ENCODE measurements at regions not wholly inside any gene's neighbourhood (a gene's known extent, or its start where the extent isn't known, plus 50 kb on each side); places are given as distances from the start of the nearest gene placed in this dataset.

DNA sequence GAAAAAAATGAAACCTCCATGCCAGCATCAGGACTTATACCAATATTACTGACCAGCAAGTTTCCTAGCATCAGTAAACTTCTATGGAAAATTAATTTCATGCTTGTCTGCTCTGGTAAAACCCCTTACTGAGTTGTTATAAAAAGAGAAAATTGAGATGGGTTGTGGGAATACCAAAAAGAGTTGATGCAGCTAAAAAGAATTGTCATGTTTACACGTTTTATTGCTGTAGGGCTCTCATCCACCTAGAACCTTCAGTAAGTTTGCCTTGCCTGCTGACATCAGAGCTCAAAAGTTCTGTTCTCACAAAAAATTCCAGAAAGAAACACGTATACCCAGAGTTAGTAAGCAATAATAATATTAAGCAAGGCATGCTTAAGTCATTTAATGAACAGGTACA, 641.3 kb upstream of the ZNF385D start:
- 0% methylated on average over 2 of the region's 2 CpGs for WGBS (ENCODE audit: low lambda C conversion rate)
- Histone ChIP-seq H3K4me3 (replicated peaks in 1 of 3; ENCODE audit: insufficient read depth in 1 of 3, low read depth in 2 of 3, low read length in 3 of 3) (no peak overlapping the region), H3K27ac (ENCODE audit: extremely low read length, insufficient read depth, low read length) (no peak overlapping the region), H4K20me1 (ENCODE audit: insufficient read depth, low read length) (no peaks in the 10 kb centered on the region), H3K4me2 (ENCODE audit: low read depth, low read length) (no peak overlapping the region), H3K4me1 (ENCODE audit: insufficient read depth, low read length) (no peaks in the 10 kb centered on the region), H3K36me3 (replicated peaks in 1 of 2; ENCODE audit: control insufficient read depth in 1 of 2, insufficient read depth in 2 of 2, low read length in 2 of 2) (no peaks in the 10 kb centered on the region), H3K79me2 (ENCODE audit: insufficient read depth, low read length) (no peaks in the 10 kb centered on the region), H3K27me3 (ENCODE audit: control insufficient read depth in 1 of 2, insufficient read depth in 2 of 2, low read length in 2 of 2) (no peaks in the 10 kb centered on the region), H3K9me3 (ENCODE audit: low read length) (no peaks in the 10 kb centered on the region), H3K9ac (ENCODE audit: insufficient read depth, low read depth, low read length) (no peak overlapping the region), H2AFZ (ENCODE audit: low read length) (no peak overlapping the region)
- DNase-seq (ENCODE audit: low spot score) (no peak), ATAC-seq (no peak), FAIRE-seq (no peak)
- TF ChIP-seq ZNF710 (CRISPR knock-in tag; IDR thresholded peaks at IDR 0.05; ENCODE audit: borderline replicate concordance) (no peak), ZNF556 (CRISPR knock-in tag; IDR thresholded peaks at IDR 0.05; ENCODE audit: borderline replicate concordance) (no peak), JUNB (CRISPR knock-in tag; IDR thresholded peaks at IDR 0.05; ENCODE audit: borderline replicate concordance) (no peak), FOXC1 (CRISPR knock-in tag; IDR thresholded peaks at IDR 0.05; ENCODE audit: borderline replicate concordance) (no peak), ZNF703 (CRISPR knock-in tag; IDR thresholded peaks at IDR 0.05; ENCODE audit: borderline replicate concordance) (no peak), ZNF432 (CRISPR knock-in tag; IDR thresholded peaks at IDR 0.05; ENCODE audit: borderline replicate concordance) (no peak), ZNF136 (CRISPR knock-in tag; IDR thresholded peaks at IDR 0.05; ENCODE audit: low read depth) (no peak), ZNF121 (CRISPR knock-in tag; IDR thresholded peaks at IDR 0.05) (no peak)
- TF ChIP-seq, protein P1, sequence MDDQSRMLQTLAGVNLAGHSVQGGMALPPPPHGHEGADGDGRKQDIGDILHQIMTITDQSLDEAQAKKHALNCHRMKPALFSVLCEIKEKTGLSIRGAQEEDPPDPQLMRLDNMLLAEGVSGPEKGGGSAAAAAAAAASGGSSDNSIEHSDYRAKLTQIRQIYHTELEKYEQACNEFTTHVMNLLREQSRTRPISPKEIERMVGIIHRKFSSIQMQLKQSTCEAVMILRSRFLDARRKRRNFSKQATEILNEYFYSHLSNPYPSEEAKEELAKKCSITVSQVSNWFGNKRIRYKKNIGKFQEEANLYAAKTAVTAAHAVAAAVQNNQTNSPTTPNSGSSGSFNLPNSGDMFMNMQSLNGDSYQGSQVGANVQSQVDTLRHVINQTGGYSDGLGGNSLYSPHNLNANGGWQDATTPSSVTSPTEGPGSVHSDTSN (CRISPR knock-in tag; IDR thresholded peaks at IDR 0.05; ENCODE audit: borderline replicate concordance): no peak
- BruUV-seq (replicated peaks): no TSS peak
- POLR2A ChIA-PET: no interaction called here
- in situ Hi-C loops (cut with HindIII; ENCODE audit: extremely low pct_ligation_motif_present, low pct_unique_long_range_greater_than_20kb) (no loop called here), intact Hi-C loops (cut with micrococcal nuclease; ENCODE audit: unreplicated experiment) (no loop called here)
- CTCF ChIA-PET (ENCODE audit: low intra/inter-chr PET ratio, low total read pairs): no interaction called here

Measured in HepG2 (cell line).